Right atrium auricular region (tissue), 2 donors: ENCODE measurements at regions not wholly inside any gene's neighbourhood (a gene's known extent, or its start where the extent isn't known, plus 50 kb on each side); places are given as distances from the start of the nearest gene placed in this dataset.

Source experiments
- DNase-seq: peaks from one replicate; pipeline ENCODE4 v3.0.0-alpha.2; 2019; ENCODE audit warnings: low spot score
- H3K27ac ChIP-seq, 2 donors: fragments of 200-600 bp; sonication (generic); 1 replicate in 1 of 2; 2 replicates in 1 of 2; pipeline ENCODE4 v1.5.1; 2016 to 2019
- H3K27me3 ChIP-seq, 2 donors: fragments of 200-600 bp; sonication (generic); one replicate each; pipeline versions ENCODE4 v1.5.1 to v1.6.0; 2017 to 2019
- H3K36me3 ChIP-seq: fragments of 200-600 bp; sonication (generic); one replicate; pipeline ENCODE4 v1.5.1; 2016
- H3K4me1 ChIP-seq, 2 donors: fragments of 200-600 bp; sonication (generic); one replicate each; pipeline versions ENCODE4 v1.5.1 to v1.6.0; 2017 to 2019
- H3K4me3 ChIP-seq, 2 donors: fragments of 200-600 bp; sonication (generic); 1 replicate in 1 of 2; 2 replicates in 1 of 2; pipeline ENCODE4 v1.5.1; 2017 to 2019; ENCODE audit warnings: mild to moderate bottlenecking in 1 of 2, moderate library complexity in 1 of 2
- H3K9me3 ChIP-seq, 2 donors: fragments of 200-600 bp; sonication (generic); one replicate each; pipeline ENCODE4 v1.5.1; 2019
- CTCF ChIP-seq, 2 donors: fragments of 200-600 bp; sonication (generic); IDR thresholded peaks; one replicate each; pipeline ENCODE4 v1.5.1; 2019; ENCODE audit warnings: antibody characterized with exemption in 2 of 2

GRCh38 chr16:77647726-77648125 lies 74.6 kb upstream of the NUDT7 start:
- no peak for TF ChIP-seq CTCF (IDR thresholded peaks at IDR 0.05)
- Histone ChIP-seq H3K4me1 (no peaks in the 10 kb centered on the region), H3K27me3 (no peaks in the 10 kb centered on the region), H3K9me3 (no peaks in the 10 kb centered on the region), H3K27ac (no peak overlapping the region), H3K4me3 (no peak overlapping the region), H3K36me3 (no peaks in the 10 kb centered on the region)
- DNase-seq: no peak

- no peak for DNase-seq
- H3K27ac ChIP-seq: no peak overlapping the region
- H3K27me3 ChIP-seq: no peaks in the 10 kb centered on the region
- H3K4me3 ChIP-seq: no peak overlapping the region
- no peak for TF ChIP-seq CTCF (IDR thresholded peaks at IDR 0.05)
- H3K4me1 ChIP-seq: no peaks in the 10 kb centered on the region
- H3K9me3 ChIP-seq: no peaks in the 10 kb centered on the region
- H3K36me3 ChIP-seq: no peaks in the 10 kb centered on the region
These were observed 71.6 kb upstream of the NUDT7 start for GRCh38 chr16:77650761-77651160.

DNA sequence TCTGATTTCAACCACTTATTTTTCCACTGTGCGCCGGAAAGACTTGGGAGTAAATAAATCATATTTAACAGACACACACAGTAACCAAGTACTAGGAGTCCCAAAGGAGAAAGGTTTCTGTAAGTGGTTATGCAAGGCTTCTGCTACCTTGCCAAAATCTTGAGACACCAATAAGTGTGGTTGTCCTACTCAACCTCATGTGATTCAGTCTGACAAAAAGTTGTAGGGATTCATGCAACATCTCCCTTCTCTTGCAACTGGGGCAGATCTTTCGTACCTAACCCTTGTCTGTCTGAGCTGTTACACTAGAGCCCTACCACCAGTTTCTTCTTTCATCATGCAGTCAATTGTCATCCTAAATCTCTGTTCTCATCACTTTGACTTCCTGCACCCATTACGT lies 69.9 kb upstream of the NUDT7 start:
- H3K27me3 ChIP-seq: no peaks in the 10 kb centered on the region
- no peak overlapping the region for H3K4me3 ChIP-seq
- H3K4me1 ChIP-seq: no peaks in the 10 kb centered on the region
- DNase-seq: no peak
- no peaks in the 10 kb centered on the region for H3K36me3 ChIP-seq
- no peak overlapping the region for H3K27ac ChIP-seq
- H3K9me3 ChIP-seq: no peaks in the 10 kb centered on the region
- TF ChIP-seq CTCF (IDR thresholded peaks at IDR 0.05): no peak

DNA sequence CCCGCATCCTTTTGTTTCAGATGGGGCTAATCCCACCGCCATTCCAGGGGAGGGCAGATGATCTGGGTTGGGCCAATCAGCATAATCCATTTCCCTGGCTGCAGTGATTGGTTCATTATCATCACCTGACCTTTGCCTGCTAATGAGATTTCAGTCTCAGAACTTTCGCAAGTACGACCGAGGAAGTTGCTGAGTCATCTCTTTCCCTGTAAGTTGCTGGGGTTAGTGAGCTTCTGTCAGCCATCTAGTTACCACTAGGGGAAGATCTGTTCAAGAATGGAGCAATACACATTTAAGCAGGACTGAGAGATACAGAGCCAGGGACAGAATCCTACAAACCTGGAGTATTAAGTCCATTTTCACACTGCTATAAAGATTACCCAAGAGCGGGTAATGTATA lies 65.3 kb upstream of the NUDT7 start:
- H3K27me3 ChIP-seq: no peaks in the 10 kb centered on the region
- H3K36me3 ChIP-seq: no peaks in the 10 kb centered on the region
- TF ChIP-seq CTCF (IDR thresholded peaks at IDR 0.05): no peak
- no peaks in the 10 kb centered on the region for H3K9me3 ChIP-seq
- no peak for DNase-seq
- H3K4me1 ChIP-seq: no peaks in the 10 kb centered on the region
- H3K4me3 ChIP-seq: no peak overlapping the region
- no peak overlapping the region for H3K27ac ChIP-seq

DNA sequence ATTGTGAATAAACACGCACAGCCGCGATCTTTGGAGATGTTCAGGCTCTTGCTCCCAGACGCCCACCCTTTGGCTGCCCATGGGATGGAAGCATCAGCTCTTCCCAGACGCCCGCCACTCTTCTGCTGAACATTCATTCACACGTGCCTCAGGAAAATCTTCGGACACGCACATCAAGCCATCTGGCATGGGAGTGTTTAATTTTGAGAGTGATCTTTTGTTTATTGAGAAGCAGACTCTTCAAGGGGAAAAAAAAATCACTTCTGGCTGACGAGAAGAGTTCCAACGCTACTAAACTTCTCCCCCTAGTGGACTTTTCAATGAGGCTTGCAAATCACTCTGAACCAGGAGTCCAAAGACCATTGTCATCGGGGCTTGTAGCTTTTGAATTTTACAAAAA lies 62.0 kb upstream of the NUDT7 start:
- peak; percentile 27 to 64 for TF ChIP-seq CTCF (IDR thresholded peaks at IDR 0.05)
- H3K27ac ChIP-seq: no peak overlapping the region
- peaks cover 0 to 10% of the 10 kb centered on the region in 2 donors for H3K9me3 ChIP-seq
- H3K27me3 ChIP-seq: no peaks in the 10 kb centered on the region
- no peaks in the 10 kb centered on the region for H3K4me1 ChIP-seq
- no peak overlapping the region for H3K4me3 ChIP-seq
- no peak for DNase-seq
- H3K36me3 ChIP-seq: no peaks in the 10 kb centered on the region

DNA sequence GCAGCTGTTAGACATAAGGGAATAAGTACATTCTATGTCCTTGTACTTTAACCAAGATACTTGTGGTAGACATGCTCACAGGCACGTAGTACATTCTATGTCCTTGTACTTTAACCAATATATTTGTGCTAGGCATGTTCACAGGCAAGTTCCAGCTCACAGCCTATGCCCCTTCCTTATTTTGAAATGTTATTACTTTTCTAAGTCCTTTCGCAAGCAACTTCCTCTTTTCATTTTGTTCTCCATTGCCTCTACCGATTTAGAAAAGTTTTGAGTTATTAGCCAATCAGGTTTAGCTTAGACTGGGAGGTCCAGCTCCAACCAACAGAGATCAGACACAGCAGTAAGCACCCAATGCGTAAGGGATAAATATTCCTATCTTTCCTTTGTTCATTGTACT lies 60.1 kb upstream of the NUDT7 start:
- no peak overlapping the region for H3K4me3 ChIP-seq
- no peak overlapping the region for H3K27ac ChIP-seq
- H3K27me3 ChIP-seq: no peaks in the 10 kb centered on the region
- no peaks in the 10 kb centered on the region for H3K4me1 ChIP-seq
- no peak for DNase-seq
- no peaks in the 10 kb centered on the region for H3K36me3 ChIP-seq
- H3K9me3 ChIP-seq: peaks cover 0 to 10% of the 10 kb centered on the region in 2 donors
- no peak for TF ChIP-seq CTCF (IDR thresholded peaks at IDR 0.05)
